Trophoblast cell (in vitro differentiated cells and primary cell): ENCODE measurements at regions not wholly inside any gene's neighbourhood (a gene's known extent, or its start where the extent isn't known, plus 50 kb on each side); places are given as distances from the start of the nearest gene placed in this dataset.
A peak's percentile ranks its signal among the peaks of the same experiment; 100 is the strongest.

Experiments used
- DNase-seq, 2 donors: peaks; one replicate each; pipeline ENCODE4 v3.0.0-alpha.2; 2016
- H2AFZ ChIP-seq: 2 replicates; pipeline ENCODE4 v1.6.1; 2013; ENCODE audit warnings: low read length, moderate library complexity, mild to moderate bottlenecking; ENCODE audit not compliant: insufficient read depth, poor library complexity
- H2AK5ac ChIP-seq: 2 replicates; pipeline ENCODE4 v1.6.1; 2013; ENCODE audit warnings: mild to moderate bottlenecking, low read length
- H2BK120ac ChIP-seq: 2 replicates; pipeline ENCODE4 v1.6.1; 2013; ENCODE audit warnings: low read length, mild to moderate bottlenecking, moderate library complexity; ENCODE audit not compliant: insufficient read depth, poor library complexity
- H2BK12ac ChIP-seq: 2 replicates; pipeline ENCODE4 v1.6.1; 2013; ENCODE audit warnings: mild to moderate bottlenecking, low read length, moderate library complexity
- H2BK5ac ChIP-seq: 2 replicates; pipeline ENCODE4 v1.6.1; 2013; ENCODE audit warnings: low read length, low read depth, moderate library complexity, mild to moderate bottlenecking; ENCODE audit not compliant: poor library complexity
- H3K14ac ChIP-seq: 2 replicates; pipeline ENCODE4 v1.6.1; 2013; ENCODE audit warnings: mild to moderate bottlenecking, low read length
- H3K18ac ChIP-seq: 2 replicates; pipeline ENCODE4 v1.6.1; 2013; ENCODE audit warnings: mild to moderate bottlenecking, low read length
- H3K23ac ChIP-seq: 2 replicates; pipeline ENCODE4 v1.6.1; 2013; ENCODE audit warnings: low read length
- H3K27ac ChIP-seq: 2 replicates; pipeline ENCODE4 v1.5.1; 2013; ENCODE audit warnings: low read depth, mild to moderate bottlenecking, inconsistent platforms, low read length, moderate library complexity
- H3K27me3 ChIP-seq: 2 replicates; pipeline ENCODE4 v1.6.1; 2013; ENCODE audit warnings: inconsistent platforms, mild to moderate bottlenecking, low read length, moderate library complexity; ENCODE audit not compliant: insufficient read depth
- H3K36me3 ChIP-seq, 2 experiments: 1 replicate in 1 of 2; 2 replicates in 1 of 2; pipeline ENCODE4 v1.6.1; 2013; ENCODE audit warnings: low read length in 2 of 2, mild to moderate bottlenecking in 2 of 2, moderate library complexity in 1 of 2; ENCODE audit not compliant: insufficient read depth in 2 of 2, control insufficient read depth in 1 of 2
- H3K4ac ChIP-seq: 2 replicates; pipeline ENCODE4 v1.6.1; 2013; ENCODE audit warnings: low read depth, mild to moderate bottlenecking, low read length, moderate library complexity
- H3K4me1 ChIP-seq, 2 experiments: 1 replicate in 1 of 2; 2 replicates in 1 of 2; pipeline ENCODE4 v1.6.1; 2013; ENCODE audit warnings: low read length in 2 of 2, mild to moderate bottlenecking in 2 of 2, moderate library complexity in 1 of 2; ENCODE audit not compliant: insufficient read depth in 2 of 2, control insufficient read depth in 1 of 2
- H3K4me2 ChIP-seq: 2 replicates; pipeline ENCODE4 v1.6.1; 2013; ENCODE audit warnings: inconsistent platforms, mild to moderate bottlenecking, low read length, moderate library complexity
- H3K4me3 ChIP-seq: 2 replicates; pipeline ENCODE4 v1.5.1; 2013; ENCODE audit warnings: mild to moderate bottlenecking, low read depth, low read length, inconsistent platforms
- H3K79me1 ChIP-seq: one replicate; pipeline ENCODE4 v1.6.1; 2013; ENCODE audit warnings: low read length
- H3K79me2 ChIP-seq: 2 replicates; pipeline ENCODE4 v1.6.1; 2013; ENCODE audit warnings: low read length, mild to moderate bottlenecking; ENCODE audit not compliant: control insufficient read depth, insufficient read depth, poor library complexity
- H3K9ac ChIP-seq: 2 replicates; pipeline ENCODE4 v1.6.1; 2013; ENCODE audit warnings: mild to moderate bottlenecking, low read length
- H3K9me3 ChIP-seq: 2 replicates; pipeline ENCODE4 v1.6.1; 2013; ENCODE audit warnings: low read depth, mild to moderate bottlenecking, control low read depth, inconsistent platforms, low read length; ENCODE audit not compliant: insufficient read depth
- H4K12ac ChIP-seq: 2 replicates; pipeline ENCODE4 v1.6.1; 2013; ENCODE audit warnings: low read depth, mild to moderate bottlenecking, low read length, moderate library complexity
- H4K8ac ChIP-seq: 2 replicates; pipeline ENCODE4 v1.6.1; 2013; ENCODE audit warnings: low read depth, mild to moderate bottlenecking, low read length, moderate library complexity
- H4K91ac ChIP-seq: one replicate; pipeline ENCODE4 v1.6.1; 2013; ENCODE audit warnings: low read depth, mild to moderate bottlenecking, low read length, moderate library complexity
- WGBS: extraction: QIAGEN DNeasy Blood & Tissue Kit; methylation state at CpG from one replicate; pipeline ENCODE4 v1.1.7; 2013; ENCODE audit warnings: missing lambda C conversion rate; ENCODE audit not compliant: insufficient read length, insufficient coverage; ENCODE audit errors: extremely low coverage; 5-methylcytosine and 5-hydroxymethylcytosine counted together

DNA sequence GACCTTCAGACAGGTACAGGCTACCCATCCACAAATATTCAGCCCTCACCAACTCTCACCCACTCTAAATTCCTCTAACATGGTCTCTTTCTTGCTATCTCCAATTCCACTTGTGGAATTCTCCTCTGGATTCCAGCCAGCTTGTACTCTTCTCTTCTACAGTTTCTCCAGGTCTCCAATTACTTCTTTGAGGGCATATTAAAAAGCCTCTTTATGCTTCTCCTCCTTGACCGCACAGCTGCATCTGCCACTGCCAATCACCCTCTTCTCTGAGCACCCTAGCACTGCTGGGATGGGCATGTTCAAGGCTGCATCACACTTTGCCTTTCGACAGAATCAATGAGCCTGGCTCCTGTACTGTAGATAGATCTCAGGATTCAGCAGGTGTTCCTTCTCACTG lies 101.5 kb upstream of the ANKRD1 start:
- Histone ChIP-seq H4K91ac (no peak overlapping the region), H3K4ac (no peak overlapping the region), H2BK12ac (no peak overlapping the region), H3K79me1 (no peaks in the 10 kb centered on the region), H3K23ac (no peak overlapping the region), H4K12ac (no peak overlapping the region), H4K8ac (no peak overlapping the region), H2AK5ac (no peak overlapping the region), H2BK5ac (no peak overlapping the region), H3K14ac (no peak overlapping the region), H3K18ac (no peak overlapping the region), H3K9me3 (no peaks in the 10 kb centered on the region), H3K36me3 (no peaks in the 10 kb centered on the region), H2BK120ac (no peak overlapping the region), H3K79me2 (no peaks in the 10 kb centered on the region), H3K9ac (no peak overlapping the region), H3K4me3 (no peak overlapping the region), H3K4me2 (no peak overlapping the region), H3K4me1 (no peaks in the 10 kb centered on the region), H3K27me3 (no peaks in the 10 kb centered on the region), H3K27ac (no peak overlapping the region), H2AFZ (no peak overlapping the region)
- no CpG with 5 or more reads among the region's 2 CpGs for WGBS
- no peak for DNase-seq

DNA sequence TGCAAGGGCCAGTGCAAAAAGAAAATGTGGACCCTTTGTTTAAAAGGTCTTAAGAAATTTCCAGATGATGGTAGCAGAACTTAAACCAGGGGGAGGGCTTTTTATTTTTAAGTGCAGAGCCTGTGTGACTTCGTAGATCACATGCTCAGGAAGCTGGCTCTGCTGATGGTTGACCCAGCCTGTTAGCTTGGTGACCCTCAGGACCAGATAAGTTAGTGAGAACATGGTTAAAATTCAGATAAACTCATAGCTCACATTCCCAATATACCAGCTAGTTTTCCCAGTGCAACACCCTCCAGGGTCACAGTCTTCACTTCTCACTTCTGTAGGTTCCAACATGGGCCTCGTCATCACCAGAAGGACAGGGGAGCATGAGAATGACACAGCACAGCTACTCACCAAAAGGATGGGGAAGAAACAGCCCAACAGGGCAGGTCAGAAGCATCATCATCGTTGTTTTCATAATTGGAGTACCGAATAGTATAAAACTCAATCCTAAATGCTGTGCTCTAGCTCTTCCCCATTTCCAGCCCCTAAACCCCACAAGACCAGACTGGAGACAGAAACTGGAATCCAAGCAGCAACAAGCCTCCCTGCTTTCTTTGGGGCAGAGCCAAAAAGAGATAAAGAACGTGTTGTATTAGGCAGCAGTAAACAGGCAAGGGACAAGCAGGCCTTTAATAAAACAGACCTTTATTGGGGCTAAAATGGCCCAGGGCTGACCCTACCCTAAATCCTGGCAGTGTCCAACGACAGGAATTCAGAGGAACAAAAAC lies 102.2 kb upstream of the ANKRD1 start:
- Histone ChIP-seq H3K18ac (no peak overlapping the region), H3K4me1 (no peaks in the 10 kb centered on the region), H2BK12ac (no peak overlapping the region), H3K79me1 (no peaks in the 10 kb centered on the region), H3K9ac (no peak overlapping the region), H3K4me2 (no peak overlapping the region), H3K36me3 (no peaks in the 10 kb centered on the region), H3K27ac (no peak overlapping the region), H2BK120ac (no peak overlapping the region), H3K4me3 (no peak overlapping the region), H2BK5ac (no peak overlapping the region), H4K8ac (no peak overlapping the region), H2AK5ac (no peak overlapping the region), H4K12ac (no peak overlapping the region), H3K79me2 (no peaks in the 10 kb centered on the region), H3K27me3 (no peaks in the 10 kb centered on the region), H3K23ac (peak overlapping the region; percentile 21), H3K9me3 (no peaks in the 10 kb centered on the region), H3K14ac (no peak overlapping the region), H4K91ac (no peak overlapping the region), H3K4ac (no peak overlapping the region), H2AFZ (no peak overlapping the region)
- no CpG with 5 or more reads among the region's 6 CpGs for WGBS
- no peak for DNase-seq

DNA sequence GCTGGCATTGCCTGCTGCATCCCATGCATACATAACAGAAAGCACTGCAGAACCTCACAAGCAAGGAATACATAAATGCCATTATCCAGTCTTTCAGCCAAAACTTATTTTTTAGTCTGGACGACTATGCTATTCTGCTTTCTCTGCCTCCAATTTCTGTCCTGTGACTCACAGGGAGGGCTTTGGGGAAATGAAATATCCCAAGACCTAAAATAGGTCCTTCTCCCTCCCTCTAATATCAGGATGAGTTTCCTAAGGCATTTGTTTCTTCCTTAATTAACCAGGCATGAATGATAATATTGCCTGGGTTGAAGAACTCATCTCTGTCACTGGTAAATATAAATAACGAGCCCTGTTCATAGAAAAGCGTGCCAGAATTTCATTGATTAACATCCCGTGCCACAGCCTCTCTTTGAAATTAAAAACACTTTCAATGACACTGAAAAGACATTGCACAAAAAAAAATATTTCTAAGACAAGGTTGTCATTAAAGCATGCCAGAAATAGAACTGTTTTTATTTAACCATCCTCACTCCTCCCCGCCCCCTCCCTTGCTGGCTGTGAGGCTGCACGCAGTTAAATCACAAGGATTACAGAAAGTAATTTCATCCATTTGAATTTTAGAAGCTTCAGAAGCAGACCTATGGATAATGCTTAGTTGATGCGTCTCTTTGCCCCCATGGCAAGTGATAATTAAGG lies 103.0 kb upstream of the ANKRD1 start:
- Histone ChIP-seq H4K12ac (no peak overlapping the region), H3K4me3 (no peak overlapping the region), H2AFZ (no peak overlapping the region), H2BK12ac (no peak overlapping the region), H3K4ac (no peak overlapping the region), H3K23ac (no peak overlapping the region), H3K9ac (no peak overlapping the region), H4K91ac (no peak overlapping the region), H4K8ac (no peak overlapping the region), H3K79me1 (no peaks in the 10 kb centered on the region), H3K27ac (no peak overlapping the region), H3K4me2 (no peak overlapping the region), H3K79me2 (no peaks in the 10 kb centered on the region), H3K4me1 (no peaks in the 10 kb centered on the region), H2BK5ac (no peak overlapping the region), H2BK120ac (no peak overlapping the region), H3K14ac (no peak overlapping the region), H3K36me3 (no peaks in the 10 kb centered on the region), H3K27me3 (no peaks in the 10 kb centered on the region), H3K18ac (no peak overlapping the region), H2AK5ac (no peak overlapping the region), H3K9me3 (no peaks in the 10 kb centered on the region)
- no peak for DNase-seq
- no CpG with 5 or more reads among the region's 7 CpGs for WGBS

DNA sequence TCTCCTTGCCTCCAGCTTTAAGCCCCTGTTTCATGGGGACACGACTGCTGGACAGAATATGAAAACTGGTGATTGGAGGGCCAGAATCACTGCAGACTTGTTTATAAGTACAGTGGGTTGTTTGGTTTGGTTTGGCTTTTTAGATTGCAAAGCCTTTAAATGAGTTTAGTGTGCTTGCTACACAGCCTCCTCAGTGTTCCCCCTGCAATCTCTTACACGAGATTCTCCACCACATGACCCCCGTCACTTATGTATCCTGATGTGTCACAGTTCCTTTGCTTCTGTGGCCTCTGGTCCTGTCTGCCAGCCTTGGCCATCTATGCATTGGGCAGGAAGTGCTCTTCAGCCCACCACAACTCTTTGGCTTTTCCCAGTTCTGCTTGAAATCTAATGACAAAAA lies 103.7 kb upstream of the ANKRD1 start:
- H2BK5ac ChIP-seq: no peak overlapping the region
- no peak overlapping the region for H2BK120ac ChIP-seq
- H2AFZ ChIP-seq: no peak overlapping the region
- no peaks in the 10 kb centered on the region for H3K79me1 ChIP-seq
- no peaks in the 10 kb centered on the region for H3K4me1 ChIP-seq
- no peaks in the 10 kb centered on the region for H3K36me3 ChIP-seq
- H3K23ac ChIP-seq: no peak overlapping the region
- WGBS: no CpG with 5 or more reads among the region's 3 CpGs
- DNase-seq: no peak
- no peak overlapping the region for H4K8ac ChIP-seq
- no peaks in the 10 kb centered on the region for H3K9me3 ChIP-seq
- H4K12ac ChIP-seq: no peak overlapping the region
- H3K18ac ChIP-seq: no peak overlapping the region
- no peak overlapping the region for H2BK12ac ChIP-seq
- H4K91ac ChIP-seq: no peak overlapping the region
- no peak overlapping the region for H3K27ac ChIP-seq
- no peak overlapping the region for H3K4me3 ChIP-seq
- H3K27me3 ChIP-seq: no peaks in the 10 kb centered on the region
- H3K9ac ChIP-seq: no peak overlapping the region
- H3K14ac ChIP-seq: no peak overlapping the region
- no peak overlapping the region for H2AK5ac ChIP-seq
- H3K4me2 ChIP-seq: no peak overlapping the region
- no peaks in the 10 kb centered on the region for H3K79me2 ChIP-seq
- no peak overlapping the region for H3K4ac ChIP-seq
